ENCODE measurements at regions not wholly inside any gene's neighbourhood (a gene's known extent, or its start where the extent isn't known, plus 50 kb on each side); places are given as distances from the start of the nearest gene placed in this dataset.
A peak's percentile ranks its signal among the peaks of the same experiment; 100 is the strongest.
"Not testable (repeated sequence)": the region's sequence is repeated elsewhere in the genome, so short reads cannot be mapped to it uniquely, and the experiment has no call there.

- peaks cover 2 to 39% (median 24%) of the 10 kb centered on the region in 8 donors for H3K9me3 Mint-ChIP-seq
- POLR2A ChIA-PET (ENCODE audit: partially characterized antibody); H3K27me3 ChIP-seq (ENCODE audit: insufficient read depth, low read length); H3K4me3 ChIP-seq (ENCODE audit: low read length in 2 of 2); H3K9me3 ChIP-seq (ENCODE audit: control insufficient read depth in 1 of 2, low read length in 2 of 2); H3K4me1 Mint-ChIP-seq; H3K27me3 Mint-ChIP-seq; CTCF ChIA-PET (ENCODE audit: partially characterized antibody); H3K4me1 ChIP-seq (ENCODE audit: insufficient read depth, low read length); H3K27ac Mint-ChIP-seq; H3K36me3 Mint-ChIP-seq; intact Hi-C loops (cut with micrococcal nuclease); H3K36me3 ChIP-seq (ENCODE audit: insufficient read depth, low read length); DNase-seq; H3K27ac ChIP-seq (ENCODE audit: low read depth, low read length); H3K4me3 Mint-ChIP-seq: not testable (repeated sequence)
Observed at GRCh38 chr2:81362468-81362867, 1057.9 kb upstream of the LRRTM1 start.

GRCh38 chr2:81355436-81355835, 1050.9 kb upstream of the LRRTM1 start:
- Histone ChIP-seq H3K36me3 (ENCODE audit: insufficient read depth, low read length) (no peaks in the 10 kb centered on the region), H3K9me3 (ENCODE audit: control insufficient read depth in 1 of 2, low read length in 2 of 2) (no peaks in the 10 kb centered on the region), H3K4me3 (ENCODE audit: low read length in 2 of 2) (no peak overlapping the region), H3K27me3 (ENCODE audit: insufficient read depth, low read length) (no peaks in the 10 kb centered on the region), H3K27ac (ENCODE audit: low read depth, low read length) (no peak overlapping the region), H3K4me1 (ENCODE audit: insufficient read depth, low read length) (no peaks in the 10 kb centered on the region)
- DNase-seq, result no peak
- Mint-ChIP-seq H3K4me1 (no peaks in the 10 kb centered on the region), H3K9me3 (peaks cover 0 to 37% (median 20%) of the 10 kb centered on the region in 8 donors), H3K36me3 (no peaks in the 10 kb centered on the region), H3K4me3 (no peak overlapping the region), H3K27me3 (no peaks in the 10 kb centered on the region), H3K27ac (no peak overlapping the region)
- intact Hi-C loops (cut with micrococcal nuclease), result no loop called here
- ChIA-PET CTCF (ENCODE audit: partially characterized antibody) (no interaction called here), POLR2A (ENCODE audit: partially characterized antibody) (no interaction called here)

GRCh38 chr2:81334046-81334445, 1029.5 kb upstream of the LRRTM1 start:
- no peaks in the 10 kb centered on the region for H3K9me3 ChIP-seq (ENCODE audit: control insufficient read depth in 1 of 2, low read length in 2 of 2)
- Mint-ChIP-seq H3K9me3 (peaks cover 0 to 18% (median 5%) of the 10 kb centered on the region in 8 donors), H3K4me3 (no peak overlapping the region), H3K27me3 (no peaks in the 10 kb centered on the region), H3K27ac (no peak overlapping the region), H3K4me1 (no peaks in the 10 kb centered on the region), H3K36me3 (no peaks in the 10 kb centered on the region)
- ChIA-PET POLR2A (ENCODE audit: partially characterized antibody) (no interaction called here), CTCF (ENCODE audit: partially characterized antibody) (no interaction called here)
- no peaks in the 10 kb centered on the region for H3K4me1 ChIP-seq (ENCODE audit: insufficient read depth, low read length)
- no peaks in the 10 kb centered on the region for H3K36me3 ChIP-seq (ENCODE audit: insufficient read depth, low read length)
- intact Hi-C loops (cut with micrococcal nuclease), result no loop called here
- no peak overlapping the region for H3K4me3 ChIP-seq (ENCODE audit: low read length in 2 of 2)
- DNase-seq, result no peak
- no peaks in the 10 kb centered on the region for H3K27me3 ChIP-seq (ENCODE audit: insufficient read depth, low read length)
- no peak overlapping the region for H3K27ac ChIP-seq (ENCODE audit: low read depth, low read length)

GRCh38 chr2:81328968-81329367, 1024.4 kb upstream of the LRRTM1 start:
- intact Hi-C loops (cut with micrococcal nuclease), result no loop called here
- Histone ChIP-seq H3K9me3 (ENCODE audit: control insufficient read depth in 1 of 2, low read length in 2 of 2) (peaks cover 0 to 3% of the 10 kb centered on the region in 2 donors), H3K4me3 (ENCODE audit: low read length in 2 of 2) (no peak overlapping the region), H3K27me3 (ENCODE audit: insufficient read depth, low read length) (no peaks in the 10 kb centered on the region), H3K36me3 (ENCODE audit: insufficient read depth, low read length) (no peaks in the 10 kb centered on the region), H3K4me1 (ENCODE audit: insufficient read depth, low read length) (no peaks in the 10 kb centered on the region), H3K27ac (ENCODE audit: low read depth, low read length) (no peak overlapping the region)
- ChIA-PET CTCF (ENCODE audit: partially characterized antibody) (no interaction called here), POLR2A (ENCODE audit: partially characterized antibody) (no interaction called here)
- Mint-ChIP-seq H3K4me1 (no peaks in the 10 kb centered on the region), H3K36me3 (no peaks in the 10 kb centered on the region), H3K9me3 (peaks cover 0 to 15% (median 7%) of the 10 kb centered on the region in 8 donors), H3K27me3 (no peaks in the 10 kb centered on the region), H3K4me3 (no peak overlapping the region), H3K27ac (no peak overlapping the region)
- DNase-seq, result no peak

- CTCF ChIA-PET (ENCODE audit: partially characterized antibody), result no interaction called here
- H3K4me1 Mint-ChIP-seq, result no peaks in the 10 kb centered on the region
- Histone ChIP-seq H3K4me1 (ENCODE audit: insufficient read depth, low read length) (no peaks in the 10 kb centered on the region), H3K4me3 (ENCODE audit: low read length in 2 of 2) (no peak overlapping the region), H3K9me3 (ENCODE audit: control insufficient read depth in 1 of 2, low read length in 2 of 2) (peaks cover 0 to 3% of the 10 kb centered on the region in 2 donors), H3K36me3 (ENCODE audit: insufficient read depth, low read length) (no peaks in the 10 kb centered on the region), H3K27me3 (ENCODE audit: insufficient read depth, low read length) (no peaks in the 10 kb centered on the region), H3K27ac (ENCODE audit: low read depth, low read length) (no peak overlapping the region)
- no peak for DNase-seq
- no peaks in the 10 kb centered on the region for H3K27me3 Mint-ChIP-seq
- POLR2A ChIA-PET (ENCODE audit: partially characterized antibody), result no interaction called here
- no peaks in the 10 kb centered on the region for H3K36me3 Mint-ChIP-seq
- H3K27ac Mint-ChIP-seq, result no peak overlapping the region
- intact Hi-C loops (cut with micrococcal nuclease), result no loop called here
- peaks cover 3 to 25% (median 14%) of the 10 kb centered on the region in 8 donors for H3K9me3 Mint-ChIP-seq
- no peak overlapping the region for H3K4me3 Mint-ChIP-seq
Observed at GRCh38 chr2:81327911-81328310, 1023.4 kb upstream of the LRRTM1 start.

GRCh38 chr2:81324046-81324445, 1019.5 kb upstream of the LRRTM1 start:
- Histone ChIP-seq H3K27me3 (ENCODE audit: insufficient read depth, low read length) (no peaks in the 10 kb centered on the region), H3K36me3 (ENCODE audit: insufficient read depth, low read length) (no peaks in the 10 kb centered on the region), H3K27ac (ENCODE audit: low read depth, low read length) (no peak overlapping the region), H3K4me3 (ENCODE audit: low read length in 2 of 2) (no peak overlapping the region), H3K9me3 (ENCODE audit: control insufficient read depth in 1 of 2, low read length in 2 of 2) (peaks cover 0 to 3% of the 10 kb centered on the region in 2 donors), H3K4me1 (ENCODE audit: insufficient read depth, low read length) (no peaks in the 10 kb centered on the region)
- Mint-ChIP-seq H3K9me3 (peaks cover 8 to 27% (median 18%) of the 10 kb centered on the region in 8 donors), H3K4me1 (no peaks in the 10 kb centered on the region), H3K27me3 (no peaks in the 10 kb centered on the region), H3K4me3 (no peak overlapping the region), H3K27ac (no peak overlapping the region), H3K36me3 (no peaks in the 10 kb centered on the region)
- intact Hi-C loops (cut with micrococcal nuclease), result no loop called here
- CTCF ChIA-PET (ENCODE audit: partially characterized antibody), result no interaction called here
- DNase-seq, result peak in 1 of 5 donors; percentile 22
- POLR2A ChIA-PET (ENCODE audit: partially characterized antibody), result interaction anchor here (0.6 kb wide), 1 partner anchor 11 kb away, joined by 4 read pairs; no protein-coding TSS in a partner anchor

GRCh38 chr2:81304154-81304830, 999.7 kb upstream of the LRRTM1 start:
- peaks cover 0 to 39% (median 19%) of the 10 kb centered on the region in 8 donors for H3K9me3 Mint-ChIP-seq

More at GRCh38 chr2:81304154-81304830, 999.7 kb upstream of the LRRTM1 start:
- Histone ChIP-seq H3K4me1 (ENCODE audit: insufficient read depth, low read length) (no peaks in the 10 kb centered on the region), H3K4me3 (ENCODE audit: low read length in 2 of 2) (no peak overlapping the region), H3K36me3 (ENCODE audit: insufficient read depth, low read length) (no peaks in the 10 kb centered on the region), H3K27ac (ENCODE audit: low read depth, low read length) (no peak overlapping the region), H3K27me3 (ENCODE audit: insufficient read depth, low read length) (no peaks in the 10 kb centered on the region), H3K9me3 (ENCODE audit: control insufficient read depth in 1 of 2, low read length in 2 of 2) (peaks cover 0 to 3% of the 10 kb centered on the region in 2 donors)
- Mint-ChIP-seq H3K27ac (no peak overlapping the region), H3K27me3 (no peaks in the 10 kb centered on the region), H3K36me3 (no peaks in the 10 kb centered on the region), H3K4me3 (no peak overlapping the region), H3K4me1 (no peaks in the 10 kb centered on the region)
- intact Hi-C loops (cut with micrococcal nuclease), result no loop called here
- ChIA-PET CTCF (ENCODE audit: partially characterized antibody) (no interaction called here), POLR2A (ENCODE audit: partially characterized antibody) (no interaction called here)
- DNase-seq, result no peak

Data from CD4-positive, alpha-beta memory T cell (primary cell).